ENCODE measurements at regions not wholly inside any gene's neighbourhood (a gene's known extent, or its start where the extent isn't known, plus 50 kb on each side); places are given as distances from the start of the nearest gene placed in this dataset.

- H3K27ac ChIP-seq (ENCODE audit: low read depth, low read length), result no peak overlapping the region
- ChIA-PET POLR2A (no interaction called here), CTCF (interaction anchor here (0.8 kb wide), 1 partner anchor 50 kb away, joined by 3 read pairs; no protein-coding TSS in a partner anchor)
- no peaks in the 10 kb centered on the region for H3K27me3 ChIP-seq (ENCODE audit: control insufficient read depth in 2 of 2, insufficient read depth in 2 of 2, low read length in 2 of 2)
- peaks cover 6% of the 10 kb centered on the region in 2 donors for H3K4me1 ChIP-seq (ENCODE audit: control insufficient read depth in 2 of 2, insufficient read depth in 2 of 2, low read length in 2 of 2)
- Mint-ChIP-seq H3K9me3 (no peaks in the 10 kb centered on the region), H3K27ac (no peak overlapping the region), H3K4me1 (peaks cover 0 to 30% (median 13%) of the 10 kb centered on the region in 7 donors), H3K27me3 (peaks cover 0 to 2% (median 0%) of the 10 kb centered on the region in 5 donors), H3K36me3 (peaks cover 0 to 3% (median 0%) of the 10 kb centered on the region in 5 donors), H3K4me3 (no peak overlapping the region)
- H3K9me3 ChIP-seq (ENCODE audit: control insufficient read depth in 2 of 3, low read length in 3 of 3), result no peaks in the 10 kb centered on the region
- DNase-seq, result no peak
- intact Hi-C loops (cut with micrococcal nuclease), result no loop called here
- H3K4me3 ChIP-seq (ENCODE audit: low read length), result no peak overlapping the region
- H3K36me3 ChIP-seq (ENCODE audit: control insufficient read depth in 2 of 3, insufficient read depth in 3 of 3, low read length in 3 of 3), result no peaks in the 10 kb centered on the region
- no peak for ATAC-seq
These were observed 88.4 kb downstream of the FAS start for GRCh38 chr10:89078724-89079672.

- H3K4me1 Mint-ChIP-seq, result peaks cover 0 to 20% (median 9%) of the 10 kb centered on the region in 7 donors
These were observed 85.5 kb downstream of the FAS start for GRCh38 chr10:89076120-89076519.

GRCh38 chr10:89075631-89076030, 85.0 kb downstream of the FAS start:
- CTCF ChIA-PET, result no interaction called here
- no peak overlapping the region for H3K4me3 Mint-ChIP-seq
- Histone ChIP-seq H3K27ac (ENCODE audit: low read depth, low read length) (no peak overlapping the region), H3K36me3 (ENCODE audit: control insufficient read depth in 2 of 3, insufficient read depth in 3 of 3, low read length in 3 of 3) (no peaks in the 10 kb centered on the region), H3K4me3 (ENCODE audit: low read length) (no peak overlapping the region), H3K27me3 (ENCODE audit: control insufficient read depth in 2 of 2, insufficient read depth in 2 of 2, low read length in 2 of 2) (no peaks in the 10 kb centered on the region), H3K4me1 (ENCODE audit: control insufficient read depth in 2 of 2, insufficient read depth in 2 of 2, low read length in 2 of 2) (no peaks in the 10 kb centered on the region), H3K9me3 (ENCODE audit: control insufficient read depth in 2 of 3, low read length in 3 of 3) (no peaks in the 10 kb centered on the region)
- POLR2A ChIA-PET, result no interaction called here
- H3K27me3 Mint-ChIP-seq, result peaks cover 0 to 15% (median 0%) of the 10 kb centered on the region in 5 donors
- ATAC-seq (no peak), DNase-seq (no peak)
- H3K9me3 Mint-ChIP-seq, result no peaks in the 10 kb centered on the region
- no peak overlapping the region for H3K27ac Mint-ChIP-seq
- intact Hi-C loops (cut with micrococcal nuclease), result no loop called here
- H3K4me1 Mint-ChIP-seq, result peaks cover 0 to 19% (median 6%) of the 10 kb centered on the region in 7 donors
- peaks cover 0 to 3% (median 0%) of the 10 kb centered on the region in 5 donors for H3K36me3 Mint-ChIP-seq

More at GRCh38 chr10:89076120-89076519, 85.5 kb downstream of the FAS start:
- no peak for DNase-seq
- ChIA-PET CTCF (no interaction called here), POLR2A (no interaction called here)
- Mint-ChIP-seq H3K27ac (no peak overlapping the region), H3K36me3 (peaks cover 0 to 3% (median 0%) of the 10 kb centered on the region in 5 donors), H3K27me3 (peaks cover 0 to 16% (median 0%) of the 10 kb centered on the region in 5 donors), H3K4me3 (no peak overlapping the region), H3K9me3 (no peaks in the 10 kb centered on the region)
- ATAC-seq, result no peak
- H3K9me3 ChIP-seq (ENCODE audit: control insufficient read depth in 2 of 3, low read length in 3 of 3), result no peaks in the 10 kb centered on the region
- no peak overlapping the region for H3K4me3 ChIP-seq (ENCODE audit: low read length)
- H3K27ac ChIP-seq (ENCODE audit: low read depth, low read length), result no peak overlapping the region
- no peaks in the 10 kb centered on the region for H3K36me3 ChIP-seq (ENCODE audit: control insufficient read depth in 2 of 3, insufficient read depth in 3 of 3, low read length in 3 of 3)
- H3K4me1 ChIP-seq (ENCODE audit: control insufficient read depth in 2 of 2, insufficient read depth in 2 of 2, low read length in 2 of 2), result no peaks in the 10 kb centered on the region
- no peaks in the 10 kb centered on the region for H3K27me3 ChIP-seq (ENCODE audit: control insufficient read depth in 2 of 2, insufficient read depth in 2 of 2, low read length in 2 of 2)
- intact Hi-C loops (cut with micrococcal nuclease), result no loop called here

GRCh38 chr10:89074120-89074519, 83.5 kb downstream of the FAS start:
- no peaks in the 10 kb centered on the region for H3K4me1 ChIP-seq (ENCODE audit: control insufficient read depth in 2 of 2, insufficient read depth in 2 of 2, low read length in 2 of 2)
- H3K36me3 ChIP-seq (ENCODE audit: control insufficient read depth in 2 of 3, insufficient read depth in 3 of 3, low read length in 3 of 3), result no peaks in the 10 kb centered on the region
- Mint-ChIP-seq H3K9me3 (no peaks in the 10 kb centered on the region), H3K27ac (no peak overlapping the region), H3K4me1 (peaks cover 0 to 15% (median 0%) of the 10 kb centered on the region in 7 donors), H3K36me3 (peaks cover 0 to 3% (median 0%) of the 10 kb centered on the region in 5 donors), H3K4me3 (no peak overlapping the region), H3K27me3 (peaks cover 0 to 23% (median 0%) of the 10 kb centered on the region in 5 donors)
- intact Hi-C loops (cut with micrococcal nuclease), result no loop called here
- ATAC-seq (no peak), DNase-seq (no peak)
- CTCF ChIA-PET, result no interaction called here
- POLR2A ChIA-PET, result no interaction called here
- H3K9me3 ChIP-seq (ENCODE audit: control insufficient read depth in 2 of 3, low read length in 3 of 3), result no peaks in the 10 kb centered on the region
- no peaks in the 10 kb centered on the region for H3K27me3 ChIP-seq (ENCODE audit: control insufficient read depth in 2 of 2, insufficient read depth in 2 of 2, low read length in 2 of 2)
- no peak overlapping the region for H3K4me3 ChIP-seq (ENCODE audit: low read length)
- H3K27ac ChIP-seq (ENCODE audit: low read depth, low read length), result no peak overlapping the region

- Mint-ChIP-seq H3K27me3 (peaks cover 0 to 23% (median under 1%) of the 10 kb centered on the region in 5 donors), H3K27ac (no peak overlapping the region), H3K4me3 (no peak overlapping the region), H3K9me3 (no peaks in the 10 kb centered on the region), H3K4me1 (peaks cover 0 to 15% (median 0%) of the 10 kb centered on the region in 7 donors), H3K36me3 (peaks cover 0 to 3% (median 0%) of the 10 kb centered on the region in 5 donors)
- ATAC-seq, result no peak
- POLR2A ChIA-PET, result no interaction called here
- no peaks in the 10 kb centered on the region for H3K27me3 ChIP-seq (ENCODE audit: control insufficient read depth in 2 of 2, insufficient read depth in 2 of 2, low read length in 2 of 2)
- H3K36me3 ChIP-seq (ENCODE audit: control insufficient read depth in 2 of 3, insufficient read depth in 3 of 3, low read length in 3 of 3), result no peaks in the 10 kb centered on the region
- no peaks in the 10 kb centered on the region for H3K9me3 ChIP-seq (ENCODE audit: control insufficient read depth in 2 of 3, low read length in 3 of 3)
- no peak overlapping the region for H3K4me3 ChIP-seq (ENCODE audit: low read length)
- H3K4me1 ChIP-seq (ENCODE audit: control insufficient read depth in 2 of 2, insufficient read depth in 2 of 2, low read length in 2 of 2), result no peaks in the 10 kb centered on the region
- CTCF ChIA-PET, result no interaction called here
- no peak overlapping the region for H3K27ac ChIP-seq (ENCODE audit: low read depth, low read length)
- intact Hi-C loops (cut with micrococcal nuclease), result no loop called here
- no peak for DNase-seq
These were observed 83.1 kb downstream of the FAS start for GRCh38 chr10:89073719-89074118.

GRCh38 chr10:89069589-89069988, 79.0 kb downstream of the FAS start:
- no peaks in the 10 kb centered on the region for H3K4me1 ChIP-seq (ENCODE audit: control insufficient read depth in 2 of 2, insufficient read depth in 2 of 2, low read length in 2 of 2)
- DNase-seq (no peak), ATAC-seq (no peak)
- no peaks in the 10 kb centered on the region for H3K36me3 Mint-ChIP-seq
- H3K4me3 ChIP-seq (ENCODE audit: low read length), result no peak overlapping the region
- no peak overlapping the region for H3K4me3 Mint-ChIP-seq
- intact Hi-C loops (cut with micrococcal nuclease), result no loop called here
- ChIA-PET CTCF (interaction anchor here (1.1 kb wide), 1 partner anchor 40 kb away, joined by 3 read pairs; no protein-coding TSS in a partner anchor), POLR2A (no interaction called here)
- H3K27ac Mint-ChIP-seq, result no peak overlapping the region
- no peaks in the 10 kb centered on the region for H3K9me3 Mint-ChIP-seq
- H3K36me3 ChIP-seq (ENCODE audit: control insufficient read depth in 2 of 3, insufficient read depth in 3 of 3, low read length in 3 of 3), result no peaks in the 10 kb centered on the region
- H3K27me3 ChIP-seq (ENCODE audit: control insufficient read depth in 2 of 2, insufficient read depth in 2 of 2, low read length in 2 of 2), result no peaks in the 10 kb centered on the region
- no peak overlapping the region for H3K27ac ChIP-seq (ENCODE audit: low read depth, low read length)
- H3K27me3 Mint-ChIP-seq, result peaks cover 3 to 53% (median 13%) of the 10 kb centered on the region in 5 donors
- H3K9me3 ChIP-seq (ENCODE audit: control insufficient read depth in 2 of 3, low read length in 3 of 3), result no peaks in the 10 kb centered on the region
- peaks cover 0 to 4% (median 0%) of the 10 kb centered on the region in 7 donors for H3K4me1 Mint-ChIP-seq
